ENCODE measurements at regions not wholly inside any gene's neighbourhood (a gene's known extent, or its start where the extent isn't known, plus 50 kb on each side); places are given as distances from the start of the nearest gene placed in this dataset.

- Mint-ChIP-seq H3K4me3 (no peak overlapping the region), H3K4me1 (no peaks in the 10 kb centered on the region; the same call in 2 of the 3 replicates), H3K27me3 (ENCODE audit: insufficient read depth, low read depth, poor library complexity) (peaks cover 5% of the 10 kb centered on the region), H3K9me3 (no peaks in the 10 kb centered on the region), H3K36me3 (ENCODE audit: low read depth) (no peaks in the 10 kb centered on the region), H3K27ac (no peak overlapping the region)
- H3K27me3 ChIP-seq (ENCODE audit: insufficient read depth): no peaks in the 10 kb centered on the region
- no peak overlapping the region for H3K27ac ChIP-seq (ENCODE audit: low read depth)
- H3K9me2 ChIP-seq (ENCODE audit: insufficient read depth): no peaks in the 10 kb centered on the region
- DNase-seq (ENCODE audit: low spot score): no peak
- TF ChIP-seq JUNB (IDR thresholded peaks at IDR 0.05; ENCODE audit: unreplicated experiment) (no peak), STAT1 (IDR thresholded peaks at IDR 0.05; ENCODE audit: unreplicated experiment) (no peak), ZNF114 (CRISPR knock-in tag; IDR thresholded peaks at IDR 0.05) (no peak), NANOG (IDR thresholded peaks at IDR 0.05; ENCODE audit: borderline replicate concordance) (no peak), POLR2AphosphoS5 (IDR thresholded peaks at IDR 0.05; ENCODE audit: low read depth) (no peak), EZH2 (IDR thresholded peaks at IDR 0.05; ENCODE audit: low read depth, unreplicated experiment) (no peak), CREB1 (CRISPR knock-in tag; IDR thresholded peaks at IDR 0.05; ENCODE audit: low read depth) (no peak), CTCF (conservative IDR thresholded peaks at IDR 0.05; ENCODE audit: low read depth in 2 of 2) (no peak), REST (IDR thresholded peaks at IDR 0.05; ENCODE audit: unreplicated experiment) (no peak), EZH2phosphoT487 (IDR thresholded peaks at IDR 0.05; ENCODE audit: unreplicated experiment) (no peak), ETS1 (IDR thresholded peaks at IDR 0.05) (no peak), ZNF331 (CRISPR knock-in tag; IDR thresholded peaks at IDR 0.05; ENCODE audit: low read depth) (no peak)
- TF ChIP-seq, protein P1, sequence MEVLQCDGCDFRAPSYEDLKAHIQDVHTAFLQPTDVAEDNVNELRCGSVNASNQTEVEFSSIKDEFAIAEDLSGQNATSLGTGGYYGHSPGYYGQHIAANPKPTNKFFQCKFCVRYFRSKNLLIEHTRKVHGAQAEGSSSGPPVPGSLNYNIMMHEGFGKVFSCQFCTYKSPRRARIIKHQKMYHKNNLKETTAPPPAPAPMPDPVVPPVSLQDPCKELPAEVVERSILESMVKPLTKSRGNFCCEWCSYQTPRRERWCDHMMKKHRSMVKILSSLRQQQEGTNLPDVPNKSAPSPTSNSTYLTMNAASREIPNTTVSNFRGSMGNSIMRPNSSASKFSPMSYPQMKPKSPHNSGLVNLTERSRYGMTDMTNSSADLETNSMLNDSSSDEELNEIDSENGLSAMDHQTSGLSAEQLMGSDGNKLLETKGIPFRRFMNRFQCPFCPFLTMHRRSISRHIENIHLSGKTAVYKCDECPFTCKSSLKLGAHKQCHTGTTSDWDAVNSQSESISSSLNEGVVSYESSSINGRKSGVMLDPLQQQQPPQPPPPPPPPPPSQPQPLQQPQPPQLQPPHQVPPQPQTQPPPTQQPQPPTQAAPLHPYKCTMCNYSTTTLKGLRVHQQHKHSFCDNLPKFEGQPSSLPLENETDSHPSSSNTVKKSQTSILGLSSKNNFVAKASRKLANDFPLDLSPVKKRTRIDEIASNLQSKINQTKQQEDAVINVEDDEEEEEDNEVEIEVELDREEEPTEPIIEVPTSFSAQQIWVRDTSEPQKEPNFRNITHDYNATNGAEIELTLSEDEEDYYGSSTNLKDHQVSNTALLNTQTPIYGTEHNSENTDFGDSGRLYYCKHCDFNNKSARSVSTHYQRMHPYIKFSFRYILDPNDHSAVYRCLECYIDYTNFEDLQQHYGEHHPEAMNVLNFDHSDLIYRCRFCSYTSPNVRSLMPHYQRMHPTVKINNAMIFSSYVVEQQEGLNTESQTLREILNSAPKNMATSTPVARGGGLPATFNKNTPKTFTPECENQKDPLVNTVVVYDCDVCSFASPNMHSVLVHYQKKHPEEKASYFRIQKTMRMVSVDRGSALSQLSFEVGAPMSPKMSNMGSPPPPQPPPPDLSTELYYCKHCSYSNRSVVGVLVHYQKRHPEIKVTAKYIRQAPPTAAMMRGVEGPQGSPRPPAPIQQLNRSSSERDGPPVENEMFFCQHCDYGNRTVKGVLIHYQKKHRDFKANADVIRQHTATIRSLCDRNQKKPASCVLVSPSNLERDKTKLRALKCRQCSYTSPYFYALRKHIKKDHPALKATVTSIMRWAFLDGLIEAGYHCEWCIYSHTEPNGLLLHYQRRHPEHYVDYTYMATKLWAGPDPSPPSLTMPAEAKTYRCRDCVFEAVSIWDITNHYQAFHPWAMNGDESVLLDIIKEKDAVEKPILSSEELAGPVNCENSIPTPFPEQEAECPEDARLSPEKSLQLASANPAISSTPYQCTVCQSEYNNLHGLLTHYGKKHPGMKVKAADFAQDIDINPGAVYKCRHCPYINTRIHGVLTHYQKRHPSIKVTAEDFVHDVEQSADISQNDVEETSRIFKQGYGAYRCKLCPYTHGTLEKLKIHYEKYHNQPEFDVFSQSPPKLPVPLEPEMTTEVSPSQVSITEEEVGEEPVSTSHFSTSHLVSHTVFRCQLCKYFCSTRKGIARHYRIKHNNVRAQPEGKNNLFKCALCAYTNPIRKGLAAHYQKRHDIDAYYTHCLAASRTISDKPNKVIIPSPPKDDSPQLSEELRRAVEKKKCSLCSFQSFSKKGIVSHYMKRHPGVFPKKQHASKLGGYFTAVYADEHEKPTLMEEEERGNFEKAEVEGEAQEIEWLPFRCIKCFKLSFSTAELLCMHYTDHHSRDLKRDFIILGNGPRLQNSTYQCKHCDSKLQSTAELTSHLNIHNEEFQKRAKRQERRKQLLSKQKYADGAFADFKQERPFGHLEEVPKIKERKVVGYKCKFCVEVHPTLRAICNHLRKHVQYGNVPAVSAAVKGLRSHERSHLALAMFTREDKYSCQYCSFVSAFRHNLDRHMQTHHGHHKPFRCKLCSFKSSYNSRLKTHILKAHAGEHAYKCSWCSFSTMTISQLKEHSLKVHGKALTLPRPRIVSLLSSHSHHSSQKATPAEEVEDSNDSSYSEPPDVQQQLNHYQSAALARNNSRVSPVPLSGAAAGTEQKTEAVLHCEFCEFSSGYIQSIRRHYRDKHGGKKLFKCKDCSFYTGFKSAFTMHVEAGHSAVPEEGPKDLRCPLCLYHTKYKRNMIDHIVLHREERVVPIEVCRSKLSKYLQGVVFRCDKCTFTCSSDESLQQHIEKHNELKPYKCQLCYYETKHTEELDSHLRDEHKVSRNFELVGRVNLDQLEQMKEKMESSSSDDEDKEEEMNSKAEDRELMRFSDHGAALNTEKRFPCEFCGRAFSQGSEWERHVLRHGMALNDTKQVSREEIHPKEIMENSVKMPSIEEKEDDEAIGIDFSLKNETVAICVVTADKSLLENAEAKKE (CRISPR knock-in tag; IDR thresholded peaks at IDR 0.05): no peak
- ATAC-seq: no peak
- H3K79me2 ChIP-seq (replicated peaks; ENCODE audit: insufficient read depth): no peaks in the 10 kb centered on the region
- no peaks in the 10 kb centered on the region for H3K36me3 ChIP-seq (ENCODE audit: insufficient read depth)
- no peak overlapping the region for H2AFZ ChIP-seq
- H3F3A ChIP-seq (replicated peaks; ENCODE audit: low read depth): no peaks in the 10 kb centered on the region
- no peaks in the 10 kb centered on the region for H4K20me1 ChIP-seq (replicated peaks; ENCODE audit: insufficient read depth)
- no peaks in the 10 kb centered on the region for H3K4me1 ChIP-seq (ENCODE audit: insufficient read depth)
- no peak overlapping the region for H3K4me3 ChIP-seq
- no peak overlapping the region for H3K4me2 ChIP-seq
Observed at GRCh38 chr18:47708206-47708605, 222.3 kb downstream of the SMAD2 start.
